IPS DF 4.7 (cell line): ENCODE measurements at regions not wholly inside any gene's neighbourhood (a gene's known extent, or its start where the extent isn't known, plus 50 kb on each side); places are given as distances from the start of the nearest gene placed in this dataset.

ENCODE experiments used
- DNase-seq: peaks from one replicate; pipeline ENCODE4 v3.0.0-alpha.2; 2013; ENCODE audit warnings: low spot score; ENCODE audit errors: extremely low read depth

DNA sequence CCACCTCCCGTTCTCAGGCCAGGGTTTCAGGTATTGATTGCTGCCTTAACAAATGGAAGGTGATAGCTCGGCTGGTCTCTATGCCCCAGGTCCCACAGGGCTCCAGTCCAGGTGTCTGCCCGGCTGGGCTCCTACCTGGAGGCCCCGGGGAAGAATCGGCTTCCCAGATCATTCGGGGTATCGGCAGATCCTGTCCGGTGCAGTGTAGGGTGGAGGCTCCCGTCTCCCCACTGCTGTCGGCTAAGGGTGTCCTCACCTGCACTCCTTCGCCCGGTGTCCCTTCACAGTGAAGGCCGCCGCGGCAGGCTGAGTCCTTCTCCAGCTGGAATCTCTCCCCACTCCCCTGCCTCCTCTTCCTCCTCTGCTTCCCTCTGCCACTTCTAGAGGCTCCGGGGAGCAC lies 573.9 kb upstream of the SALL3 start:
- DNase-seq: no peak

DNA sequence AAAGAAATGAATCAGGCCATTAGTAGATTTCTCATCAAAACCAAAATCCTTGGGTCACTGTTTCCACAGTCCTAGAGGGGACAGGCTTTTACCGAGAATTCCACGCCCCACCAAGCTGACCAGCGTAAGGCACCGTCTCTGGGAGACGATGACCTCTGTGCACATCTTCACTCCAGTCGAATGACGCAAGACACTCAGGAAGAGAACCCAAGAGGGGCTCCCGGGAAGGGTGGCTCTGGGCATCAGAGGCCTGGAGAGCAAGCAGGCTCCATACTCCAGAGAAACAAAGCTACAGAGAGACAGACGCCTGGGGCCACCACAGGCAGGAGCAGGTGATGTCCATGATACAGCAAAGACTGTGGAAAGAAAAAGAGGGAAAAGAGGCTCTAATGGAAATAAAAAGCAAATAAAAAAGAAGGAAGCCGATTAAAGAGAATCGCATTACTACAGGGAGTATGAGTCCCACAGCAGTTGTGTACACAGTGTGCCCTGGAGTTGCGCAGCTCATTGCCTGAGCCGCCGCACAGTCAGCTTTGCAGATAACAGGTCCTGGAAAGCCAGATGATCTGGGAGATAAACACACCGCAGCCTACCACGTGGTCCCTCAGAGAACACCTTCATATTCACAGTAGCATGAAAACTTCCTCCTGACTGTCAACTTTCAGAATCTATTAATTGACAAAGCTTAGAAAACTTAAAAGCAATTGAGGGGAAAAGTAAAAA lies 572.7 kb upstream of the SALL3 start:
- no peak for DNase-seq

DNA sequence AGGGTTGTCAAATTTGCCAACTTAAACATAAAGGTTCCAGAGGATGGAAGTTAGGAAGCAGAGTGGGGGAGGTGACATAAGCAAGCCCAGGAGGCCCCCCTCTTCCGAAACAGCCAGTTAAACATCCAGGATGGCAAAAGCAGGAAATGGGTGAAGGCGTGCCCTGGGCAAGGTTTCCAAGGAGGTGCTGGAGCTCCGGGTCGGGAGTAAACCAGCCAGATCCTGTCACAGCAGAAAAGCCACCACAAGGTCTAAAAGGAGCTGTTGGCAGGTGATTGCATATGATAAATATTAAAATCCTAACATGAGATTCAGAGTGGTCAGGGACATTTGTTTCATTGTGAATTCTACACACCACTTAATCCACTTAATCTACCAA lies 572.2 kb upstream of the SALL3 start:
- no peak for DNase-seq

DNA sequence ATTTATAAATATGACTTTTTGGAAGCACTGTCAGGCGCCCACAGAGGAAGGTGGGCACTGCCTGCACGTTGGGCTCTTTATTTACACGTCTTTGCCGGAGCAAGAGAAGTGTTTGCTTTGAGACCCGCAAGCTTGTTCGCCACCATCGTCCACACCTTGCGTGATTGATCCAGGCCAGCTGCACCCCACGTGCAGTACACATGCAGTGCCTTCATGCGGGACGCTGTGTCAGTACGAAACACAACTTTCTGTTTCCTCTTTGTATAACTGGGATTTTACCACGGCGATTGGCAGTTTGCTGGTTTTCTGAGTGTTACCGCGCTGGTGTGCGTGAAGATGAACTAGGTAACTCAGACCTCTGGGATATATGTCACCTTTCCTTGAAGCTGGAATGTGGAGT lies 571.0 kb upstream of the SALL3 start:
- no peak for DNase-seq

DNA sequence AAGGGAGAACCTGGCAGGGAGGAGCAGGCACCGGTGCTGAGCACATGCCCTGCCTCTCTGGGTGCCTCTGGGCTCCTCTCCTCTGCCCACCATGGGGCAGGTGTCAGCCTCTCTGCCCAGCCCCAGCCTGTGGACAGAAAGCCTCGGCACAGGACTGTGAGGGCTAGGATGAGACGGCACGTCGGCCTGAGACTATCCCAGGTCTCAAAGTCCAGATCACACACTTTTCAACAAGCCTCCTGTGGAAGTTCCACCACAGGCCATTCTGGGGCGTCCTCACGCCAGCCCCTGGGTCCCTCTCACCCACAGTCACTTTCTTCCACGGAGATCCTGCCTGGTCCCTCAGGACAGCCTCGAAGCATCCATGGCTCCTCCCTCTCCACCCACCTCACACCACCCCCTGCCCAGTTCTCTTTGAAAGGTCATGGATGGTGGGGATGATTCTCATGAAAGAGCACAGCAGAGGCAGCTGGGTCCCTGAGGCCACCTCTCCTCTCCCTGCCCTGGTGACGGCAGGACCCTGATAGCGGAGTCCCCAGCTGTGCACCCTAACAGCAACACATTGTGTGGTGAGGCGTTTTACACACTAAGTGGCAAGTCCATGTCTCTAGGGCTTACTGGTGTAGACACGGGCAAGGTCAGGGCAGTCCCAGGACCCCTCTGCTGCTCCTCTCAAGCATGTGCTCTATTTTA lies 569.4 kb upstream of the SALL3 start:
- DNase-seq: no peak

DNA sequence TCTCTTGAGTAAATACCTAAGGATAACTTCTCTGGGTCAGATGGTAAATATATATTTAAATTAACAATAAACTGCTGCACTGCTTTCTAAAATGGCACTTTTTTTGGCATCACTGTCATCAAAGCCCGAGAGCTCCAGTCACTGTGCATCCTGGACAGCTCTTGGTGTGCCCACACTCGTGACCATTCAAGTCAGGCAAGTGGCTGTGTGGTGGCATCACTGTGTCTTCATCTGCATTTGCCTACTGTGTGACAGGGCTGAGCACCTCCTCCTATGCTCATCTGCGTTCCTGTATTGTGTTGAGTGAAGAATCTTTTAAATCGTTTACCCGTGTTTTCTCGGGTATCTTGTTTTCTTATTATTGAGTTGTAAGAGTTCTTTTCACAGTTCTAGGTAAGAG lies 568.1 kb upstream of the SALL3 start:
- DNase-seq: no peak

DNA sequence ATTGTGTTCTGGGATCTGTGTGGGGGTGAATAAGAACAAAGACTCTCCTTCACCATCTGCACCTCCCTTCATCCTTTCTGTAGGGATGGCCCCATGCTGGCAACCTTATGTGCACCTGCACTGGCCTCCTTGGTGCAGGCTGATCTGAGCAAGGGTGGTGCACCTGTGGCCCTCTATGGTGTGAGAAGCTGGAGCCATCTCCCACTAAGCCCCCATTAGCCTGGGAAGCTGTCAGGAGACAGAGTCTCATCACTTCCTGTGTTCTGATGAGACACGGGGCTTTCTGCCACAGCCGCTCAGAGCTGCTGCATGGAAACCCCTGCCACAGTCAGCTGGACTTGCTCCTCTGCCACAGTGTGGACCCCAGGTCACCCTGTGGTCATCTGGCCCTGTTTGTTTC lies 565.3 kb upstream of the SALL3 start:
- no peak for DNase-seq

DNA sequence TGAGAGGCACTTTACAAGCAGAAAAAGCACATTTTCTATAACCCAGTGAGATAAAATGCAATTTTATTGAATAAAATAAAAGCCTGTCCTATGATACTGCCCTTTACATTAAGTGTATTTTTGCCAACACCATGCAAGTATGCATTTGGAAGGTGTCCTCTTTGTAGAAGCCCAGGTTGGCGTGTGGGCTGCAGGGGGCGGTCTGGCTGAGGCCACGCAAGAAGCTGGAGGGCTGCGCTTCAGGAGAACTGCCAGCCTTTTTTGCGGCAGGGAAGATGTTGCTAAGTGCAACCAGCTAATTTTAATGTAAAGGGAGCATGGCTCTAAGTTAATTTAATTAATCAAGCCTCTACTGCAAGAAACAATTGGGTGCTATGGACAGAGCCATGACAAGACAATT lies 562.8 kb upstream of the SALL3 start:
- DNase-seq: no peak

DNA sequence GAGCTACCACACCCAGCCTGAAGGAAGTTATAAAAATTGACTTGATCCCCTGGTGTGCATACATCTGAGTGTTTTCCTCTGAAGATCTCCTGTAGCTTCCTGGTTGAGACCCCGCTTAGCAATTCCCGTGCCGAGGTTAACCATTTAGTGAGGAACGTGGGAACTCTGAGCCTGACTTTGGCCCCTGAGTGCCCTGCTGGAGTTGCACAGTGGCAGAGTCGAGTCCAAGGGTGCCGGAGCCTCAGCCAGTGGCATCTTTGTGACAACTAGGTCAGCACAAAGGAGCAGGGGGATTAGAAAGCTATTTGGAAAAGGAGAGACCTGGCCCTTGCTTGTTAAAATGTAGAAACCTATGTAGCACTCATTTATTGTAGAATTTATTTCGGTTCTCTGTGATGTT lies 561.2 kb upstream of the SALL3 start:
- DNase-seq: no peak

DNA sequence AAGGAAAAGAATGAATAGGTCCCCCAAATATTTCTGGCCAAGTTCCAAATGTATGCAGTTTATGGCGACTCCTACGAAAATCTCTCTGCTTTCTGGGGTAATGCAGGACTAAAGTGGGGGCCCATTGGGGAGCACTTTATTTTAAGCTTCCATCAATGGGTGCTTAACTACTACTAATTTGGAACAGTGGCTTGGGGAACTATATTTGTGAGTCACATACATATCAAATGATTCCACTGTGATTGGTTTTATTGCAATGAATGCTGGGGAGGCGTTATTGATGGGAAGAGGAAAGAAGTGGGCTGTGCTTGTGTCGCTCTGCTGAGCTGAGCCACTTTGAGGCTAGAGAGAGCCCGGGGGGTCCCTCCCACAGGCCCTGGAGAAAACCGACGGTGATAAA lies 560.4 kb upstream of the SALL3 start:
- DNase-seq: no peak

DNA sequence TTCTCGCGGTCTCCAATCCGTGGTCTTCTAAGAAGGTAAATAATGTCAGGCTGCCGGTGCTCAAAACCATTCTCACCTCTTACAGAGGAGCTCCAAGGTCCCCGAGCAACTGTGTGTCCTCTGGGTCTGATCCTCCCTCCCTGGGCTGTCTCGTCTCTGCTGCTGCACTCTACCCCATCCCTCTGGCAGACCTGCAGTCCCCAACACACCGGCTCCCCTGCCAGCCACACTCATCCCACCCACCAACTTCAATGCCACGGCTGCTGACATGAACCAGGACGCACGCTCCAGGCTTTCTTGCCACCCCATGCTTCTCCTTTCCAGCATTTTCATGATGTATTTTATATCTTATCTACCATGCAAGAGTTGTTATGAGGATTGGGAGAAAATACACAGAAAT lies 559.5 kb upstream of the SALL3 start:
- no peak for DNase-seq

DNA sequence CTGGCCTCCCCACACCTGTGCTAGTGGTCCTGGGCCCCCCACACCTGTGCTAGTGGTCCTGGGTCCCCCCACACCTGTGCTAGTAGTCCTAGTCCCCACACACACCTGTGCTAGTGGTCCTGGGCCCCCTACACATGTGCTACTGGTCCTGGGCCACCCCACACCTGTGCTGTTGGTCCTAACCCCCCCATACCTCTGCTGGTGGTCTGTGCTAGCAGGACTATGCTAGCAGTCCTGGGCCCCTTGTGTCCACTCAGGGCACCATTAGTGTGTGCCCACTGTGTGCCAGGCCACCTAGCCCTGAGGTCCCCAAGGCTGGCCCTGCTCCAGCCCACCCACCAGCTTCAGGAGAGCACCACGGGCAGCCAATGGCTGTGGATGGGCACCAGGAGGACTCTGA lies 558.2 kb upstream of the SALL3 start:
- DNase-seq: no peak

DNA sequence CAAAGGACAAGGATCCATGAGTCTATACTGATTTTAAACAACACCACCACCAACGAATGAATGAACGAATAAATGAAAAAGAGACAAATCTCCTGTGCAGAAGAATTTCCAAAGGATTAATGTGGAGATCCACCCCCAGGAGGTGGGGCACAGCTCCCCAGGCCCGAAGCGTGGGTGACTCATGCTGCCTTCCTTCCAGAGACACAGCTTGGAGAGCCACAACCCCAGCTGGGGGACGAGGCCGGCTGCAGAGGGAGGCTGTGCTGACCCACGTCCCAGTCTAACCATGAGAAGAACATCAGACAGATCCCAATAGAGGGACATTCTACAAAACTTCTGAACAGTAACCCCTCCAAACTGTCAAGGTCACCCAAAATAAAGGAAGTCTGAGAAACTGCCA lies 557.3 kb upstream of the SALL3 start:
- no peak for DNase-seq

DNA sequence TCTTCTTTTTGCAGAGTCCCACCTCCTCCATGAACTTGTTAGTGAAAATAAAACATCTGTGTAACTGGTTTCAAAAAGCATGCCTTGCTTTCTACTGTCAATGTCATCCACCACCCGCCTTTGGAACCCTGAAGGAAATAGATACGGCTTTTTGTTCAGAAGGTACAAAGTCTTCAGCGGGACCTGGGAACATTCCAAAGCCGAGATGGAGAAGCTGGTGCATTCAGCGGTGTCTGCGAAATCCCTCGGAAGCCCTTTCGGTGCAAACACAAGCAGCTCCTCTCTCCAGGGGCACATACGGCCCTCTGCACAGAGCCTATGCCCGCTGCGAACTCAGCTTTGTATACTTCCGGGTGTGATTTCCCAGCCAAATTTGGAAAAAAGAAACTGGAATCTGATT lies 555.8 kb upstream of the SALL3 start:
- DNase-seq: no peak

DNA sequence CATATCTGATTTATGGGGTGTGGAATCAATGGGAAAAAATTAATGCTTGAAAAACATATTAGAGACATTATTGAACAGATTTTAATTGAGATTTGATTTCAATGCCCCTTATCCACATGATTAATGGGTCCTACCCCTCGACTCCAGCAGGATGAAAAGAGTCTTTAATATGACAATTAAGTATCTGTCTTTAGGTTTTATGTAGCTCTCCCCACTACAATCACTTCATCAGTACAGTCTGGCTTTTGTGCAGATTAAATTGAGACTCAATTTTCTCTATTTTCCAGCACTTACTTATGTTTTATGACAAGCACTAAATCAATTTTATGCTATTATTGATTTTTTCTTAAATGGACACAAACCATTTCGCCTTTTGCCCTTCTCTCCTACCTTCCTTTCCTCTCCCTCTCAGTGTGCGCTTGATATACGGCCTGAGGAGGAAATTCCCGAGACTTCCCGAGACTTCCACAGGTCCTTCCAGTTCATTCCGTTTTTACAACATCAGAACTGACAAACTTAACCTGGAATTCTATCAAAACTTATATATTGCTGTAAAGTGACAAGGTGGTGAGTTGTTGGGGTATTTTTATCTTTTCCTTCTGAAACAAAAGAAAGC lies 555.1 kb upstream of the SALL3 start:
- no peak for DNase-seq

DNA sequence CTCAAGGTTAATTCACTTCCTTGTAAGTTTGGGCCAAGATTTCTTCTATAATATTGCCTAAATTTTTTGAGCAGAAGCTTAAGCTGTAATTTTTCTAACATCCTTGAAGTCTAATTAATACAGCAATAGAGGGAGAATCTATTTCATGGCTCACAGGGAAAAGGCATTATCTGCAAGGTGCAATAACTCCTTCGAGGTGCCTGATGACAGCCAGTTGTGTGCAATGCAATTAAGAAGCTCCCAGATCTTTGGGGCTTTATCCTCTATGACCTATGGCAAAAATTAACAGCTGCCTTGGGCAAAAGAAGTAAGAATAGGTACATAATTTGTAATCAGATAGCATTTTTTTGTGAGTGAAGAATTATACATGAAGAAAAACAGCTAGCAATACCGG lies 554.6 kb upstream of the SALL3 start:
- no peak for DNase-seq

DNA sequence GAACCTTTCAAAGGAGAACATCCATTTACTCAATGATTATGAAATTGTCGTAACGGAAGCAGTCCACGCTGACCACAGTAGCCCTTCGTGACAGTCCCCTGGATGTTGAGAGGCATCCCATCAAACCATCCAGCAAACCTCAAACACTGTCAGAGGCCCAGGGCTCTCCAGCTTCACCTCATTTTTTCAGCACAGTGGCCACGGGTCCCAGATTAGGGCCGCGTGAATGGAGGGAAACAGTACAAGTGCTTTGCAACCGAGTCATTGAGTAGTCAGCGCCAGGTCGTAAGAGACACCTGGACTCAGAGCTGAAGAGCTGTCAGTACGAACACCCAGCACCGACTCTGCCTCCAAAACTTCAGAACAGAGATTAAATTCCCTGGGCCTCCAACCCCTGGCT lies 552.5 kb upstream of the SALL3 start:
- no peak for DNase-seq

DNA sequence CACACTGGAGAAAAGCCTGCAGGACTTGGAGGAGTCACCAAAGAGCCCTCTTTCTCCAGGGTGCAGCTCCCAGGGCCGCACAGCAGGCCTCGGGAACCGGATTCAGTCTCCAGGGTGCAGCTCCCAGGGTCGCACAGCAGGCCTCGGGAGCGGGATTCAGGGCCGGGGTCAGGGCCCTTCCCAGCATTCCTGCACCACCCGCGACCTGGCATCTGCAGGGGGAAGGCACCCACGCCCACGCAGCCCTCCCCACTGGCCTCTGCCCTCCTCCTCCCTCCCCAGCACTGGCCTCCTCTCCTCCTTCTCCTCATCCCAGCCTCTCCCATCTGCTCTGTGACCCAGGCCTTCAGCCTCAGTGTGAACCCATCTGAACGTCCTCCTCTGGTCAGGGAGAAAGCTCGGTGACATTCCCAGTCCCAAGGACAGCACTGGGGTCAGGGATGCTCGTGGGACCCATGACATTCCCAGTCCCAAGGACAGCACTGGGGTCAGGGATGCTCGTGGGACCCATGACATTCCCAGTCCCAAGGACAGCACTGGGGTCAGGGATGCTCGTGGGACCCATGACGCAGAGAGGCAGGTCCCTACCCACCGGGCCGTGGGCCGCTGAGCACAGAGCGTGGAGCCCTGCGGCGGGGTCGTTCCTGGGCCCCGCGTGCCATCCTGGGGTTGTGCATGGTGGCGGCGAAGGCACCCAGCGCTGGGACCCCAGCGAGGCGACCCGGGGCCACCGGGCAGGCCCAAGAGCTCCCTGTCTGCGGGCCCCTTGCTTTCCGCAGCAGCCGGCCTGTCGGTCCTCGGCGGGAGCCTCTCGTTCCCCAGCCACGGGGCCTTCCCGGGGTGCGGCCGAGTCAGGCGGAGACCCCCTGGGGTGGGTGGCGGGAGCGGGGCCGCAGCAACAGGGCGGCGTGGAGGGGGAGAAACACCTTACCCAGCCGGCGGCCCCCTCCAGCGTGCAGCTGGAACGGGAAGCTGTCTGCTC lies 550.2 kb upstream of the SALL3 start:
- DNase-seq: no peak

DNA sequence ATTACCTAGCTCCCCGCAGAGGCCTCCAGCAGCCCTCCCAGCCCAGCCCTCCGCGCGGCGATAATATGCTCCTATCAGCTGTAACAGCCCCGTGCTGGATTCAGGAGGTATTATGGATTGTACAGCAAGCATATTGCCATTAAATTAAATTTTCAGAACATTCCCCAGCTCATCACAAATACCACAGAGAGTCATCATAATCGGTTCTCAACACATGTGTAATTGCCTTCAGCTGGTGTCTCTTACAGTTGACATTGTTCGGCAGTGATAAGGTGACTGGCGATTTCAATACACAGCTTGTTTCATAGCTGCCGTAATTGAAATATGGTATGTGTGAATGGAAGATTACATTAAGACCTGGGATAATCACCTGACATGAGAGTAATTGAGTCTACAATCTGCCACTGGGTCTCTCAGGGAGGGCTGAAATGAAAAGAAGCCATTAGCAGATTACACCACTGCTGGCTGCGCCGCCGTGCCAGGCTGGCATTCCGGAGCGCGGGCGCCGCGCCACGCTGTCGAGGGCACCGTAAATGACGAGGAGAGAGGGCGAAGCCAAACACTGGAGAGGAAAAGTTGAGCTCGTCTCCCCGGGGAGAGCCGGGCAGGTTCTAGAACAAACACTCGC lies 549.4 kb upstream of the SALL3 start:
- DNase-seq: no peak

DNA sequence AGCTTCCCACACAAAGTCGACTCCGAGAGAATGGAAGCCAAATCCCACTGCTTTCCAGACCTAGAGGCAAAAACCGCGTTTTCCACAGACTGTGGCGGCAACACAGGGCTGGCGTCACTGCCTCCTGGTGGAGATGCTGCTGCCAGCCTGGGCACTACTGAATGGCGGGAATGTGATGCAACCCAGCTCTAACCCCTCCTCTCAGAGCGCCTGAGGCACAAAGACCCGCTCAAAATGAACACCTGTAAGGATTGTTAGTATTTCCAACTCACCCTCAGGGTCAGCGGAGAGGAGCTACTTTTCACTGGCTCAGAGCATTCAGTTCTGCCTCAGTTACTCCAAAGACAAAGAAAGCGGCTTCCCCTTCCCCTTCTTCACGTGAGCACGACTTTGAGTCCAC lies 548.0 kb upstream of the SALL3 start:
- DNase-seq: no peak

DNA sequence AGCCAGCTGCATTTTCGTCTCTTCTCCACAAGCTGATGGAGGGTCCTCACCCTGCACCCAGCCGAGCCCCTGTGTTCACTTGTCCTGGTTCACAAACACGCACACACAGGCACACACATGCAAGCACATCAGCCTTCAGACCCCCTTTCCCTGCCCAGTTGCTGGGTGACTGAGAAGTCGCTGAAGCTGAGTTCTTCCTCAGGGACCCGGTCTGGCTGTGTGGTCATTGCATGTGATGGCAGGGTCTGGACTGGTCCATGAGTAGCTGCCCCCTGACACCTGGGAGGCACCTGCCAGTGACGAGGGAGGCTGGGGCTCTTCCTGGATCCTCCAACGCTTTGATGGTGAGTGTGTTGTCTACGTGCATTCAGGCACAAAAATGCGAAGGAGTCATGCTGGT lies 546.1 kb upstream of the SALL3 start:
- DNase-seq: no peak
